Effector memory CD4-positive, alpha-beta T cell (primary cell): ENCODE measurements at regions not wholly inside any gene's neighbourhood (a gene's known extent, or its start where the extent isn't known, plus 50 kb on each side); places are given as distances from the start of the nearest gene placed in this dataset.

Source experiments
- DNase-seq, 3 donors: peaks; one replicate each; pipeline ENCODE4 v3.0.0-alpha.2; 2020
- H3K27ac ChIP-seq: 2 replicates; pipeline ENCODE4 v1.7.0; 2013; ENCODE audit warnings: mild to moderate bottlenecking, low read length, moderate library complexity; ENCODE audit not compliant: insufficient read depth, poor library complexity, severe bottlenecking
- H3K27me3 ChIP-seq: replicated peaks from 2 replicates; pipeline ENCODE4 v1.7.0; 2013; ENCODE audit warnings: mild to moderate bottlenecking, low read length; ENCODE audit not compliant: insufficient read depth, control insufficient read depth, poor library complexity, severe bottlenecking
- H3K36me3 ChIP-seq: 2 replicates; pipeline ENCODE4 v1.7.0; 2013; ENCODE audit warnings: mild to moderate bottlenecking, low read length, moderate library complexity; ENCODE audit not compliant: control insufficient read depth, insufficient read depth
- H3K4me1 ChIP-seq: 2 replicates; pipeline ENCODE4 v1.7.0; 2013; ENCODE audit warnings: low read length, mild to moderate bottlenecking; ENCODE audit not compliant: control insufficient read depth, insufficient read depth, poor library complexity, severe bottlenecking
- H3K4me3 ChIP-seq: 2 replicates; pipeline ENCODE4 v1.7.0; 2013; ENCODE audit warnings: low read length, low read depth, mild to moderate bottlenecking; ENCODE audit not compliant: insufficient read depth, poor library complexity, severe bottlenecking
- H3K9me3 ChIP-seq: 2 replicates; pipeline ENCODE4 v1.7.0; 2013; ENCODE audit warnings: mild to moderate bottlenecking, low read length, moderate library complexity; ENCODE audit not compliant: control insufficient read depth

- Histone ChIP-seq H3K27ac (no peak overlapping the region), H3K9me3 (no peaks in the 10 kb centered on the region), H3K27me3 (no peaks in the 10 kb centered on the region), H3K4me3 (no peak overlapping the region), H3K4me1 (no peaks in the 10 kb centered on the region), H3K36me3 (no peaks in the 10 kb centered on the region)
- DNase-seq: no peak
These were observed 111.7 kb upstream of the MSX2 start for GRCh38 chr5:174612686-174613085.

GRCh38 chr5:174614500-174615135 lies 109.8 kb upstream of the MSX2 start:
- Histone ChIP-seq H3K36me3 (no peaks in the 10 kb centered on the region), H3K27me3 (no peaks in the 10 kb centered on the region), H3K27ac (no peak overlapping the region), H3K4me3 (no peak overlapping the region), H3K4me1 (no peaks in the 10 kb centered on the region), H3K9me3 (no peaks in the 10 kb centered on the region)
- DNase-seq: no peak

DNA sequence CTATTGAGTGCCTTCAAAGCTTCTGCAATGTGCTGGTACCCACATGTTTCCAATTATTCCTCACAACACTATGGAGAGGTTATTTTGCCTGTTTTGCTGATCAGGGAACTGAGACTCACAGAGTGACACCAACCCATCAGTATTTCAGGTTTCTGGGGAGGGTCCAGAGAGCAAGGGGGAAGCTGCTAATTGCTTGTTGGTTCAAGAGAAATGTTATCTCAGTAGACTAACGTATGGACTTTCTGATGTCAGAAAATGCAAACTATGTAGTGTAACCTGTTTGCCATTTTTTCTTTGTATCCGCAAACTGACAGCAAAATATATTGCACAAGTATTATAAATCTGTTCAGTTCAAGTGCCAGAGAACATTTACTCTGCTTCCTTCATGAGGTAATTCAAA lies 108.3 kb upstream of the MSX2 start:
- Histone ChIP-seq H3K27me3 (no peaks in the 10 kb centered on the region), H3K4me3 (no peak overlapping the region), H3K4me1 (no peaks in the 10 kb centered on the region), H3K27ac (no peak overlapping the region), H3K36me3 (no peaks in the 10 kb centered on the region), H3K9me3 (no peaks in the 10 kb centered on the region)
- no peak for DNase-seq

GRCh38 chr5:174617285-174617684 lies 107.1 kb upstream of the MSX2 start:
- Histone ChIP-seq H3K9me3 (no peaks in the 10 kb centered on the region), H3K4me1 (no peaks in the 10 kb centered on the region), H3K36me3 (no peaks in the 10 kb centered on the region), H3K4me3 (no peak overlapping the region), H3K27ac (no peak overlapping the region), H3K27me3 (no peaks in the 10 kb centered on the region)
- no peak for DNase-seq

DNA sequence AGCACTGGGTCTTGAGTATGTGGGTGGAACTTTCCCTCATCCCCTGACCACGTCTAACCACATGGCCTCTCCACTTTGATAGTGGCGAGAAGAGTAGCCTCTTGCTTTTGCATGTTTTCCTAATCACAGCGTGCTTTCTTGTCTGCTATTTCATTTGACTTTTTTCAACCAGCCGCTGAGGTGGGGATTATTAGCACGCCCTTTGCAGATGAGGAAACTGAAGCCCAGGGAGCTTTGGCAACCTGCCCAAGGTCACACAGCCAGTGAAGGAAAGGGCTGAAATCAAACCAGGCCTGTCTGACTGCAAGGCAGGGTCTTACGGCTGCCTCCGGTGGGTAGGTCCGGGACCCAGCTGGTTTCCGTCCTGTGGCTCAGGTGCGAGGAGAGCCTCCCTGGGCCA lies 106.5 kb upstream of the MSX2 start:
- no peaks in the 10 kb centered on the region for H3K36me3 ChIP-seq
- H3K9me3 ChIP-seq: no peaks in the 10 kb centered on the region
- H3K4me1 ChIP-seq: no peaks in the 10 kb centered on the region
- no peaks in the 10 kb centered on the region for H3K27me3 ChIP-seq
- no peak overlapping the region for H3K4me3 ChIP-seq
- no peak overlapping the region for H3K27ac ChIP-seq
- DNase-seq: no peak

DNA sequence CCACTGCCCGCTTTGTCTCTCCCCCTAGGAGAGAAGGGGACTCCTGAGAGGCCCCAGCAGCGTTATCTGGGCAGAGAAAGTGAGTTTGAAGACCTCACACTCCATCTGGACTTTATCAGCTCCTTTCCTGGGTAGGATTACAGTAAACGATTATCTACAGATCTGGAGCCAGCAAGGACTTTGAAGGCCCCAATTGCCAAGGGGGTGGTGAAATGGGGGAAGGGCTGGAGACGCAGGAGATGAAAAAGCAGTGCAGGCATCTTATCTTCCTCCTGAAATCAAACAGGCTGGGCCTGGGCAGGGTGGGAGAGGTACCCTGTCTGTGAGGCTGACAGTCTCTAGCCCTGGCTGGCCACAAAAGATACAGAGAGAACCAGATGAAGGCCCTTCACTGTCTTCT lies 105.8 kb upstream of the MSX2 start:
- Histone ChIP-seq H3K4me1 (no peaks in the 10 kb centered on the region), H3K9me3 (no peaks in the 10 kb centered on the region)

GRCh38 chr5:174622067-174622466 lies 102.3 kb upstream of the MSX2 start:
- Histone ChIP-seq H3K36me3 (no peaks in the 10 kb centered on the region), H3K27ac (no peak overlapping the region), H3K4me3 (no peak overlapping the region), H3K4me1 (no peaks in the 10 kb centered on the region), H3K27me3 (no peaks in the 10 kb centered on the region), H3K9me3 (no peaks in the 10 kb centered on the region)
- no peak for DNase-seq

More for the DNA sequence above, 105.8 kb upstream of the MSX2 start:
- Histone ChIP-seq H3K4me3 (no peak overlapping the region), H3K27ac (no peak overlapping the region), H3K27me3 (no peaks in the 10 kb centered on the region), H3K36me3 (no peaks in the 10 kb centered on the region)
- no peak for DNase-seq

DNA sequence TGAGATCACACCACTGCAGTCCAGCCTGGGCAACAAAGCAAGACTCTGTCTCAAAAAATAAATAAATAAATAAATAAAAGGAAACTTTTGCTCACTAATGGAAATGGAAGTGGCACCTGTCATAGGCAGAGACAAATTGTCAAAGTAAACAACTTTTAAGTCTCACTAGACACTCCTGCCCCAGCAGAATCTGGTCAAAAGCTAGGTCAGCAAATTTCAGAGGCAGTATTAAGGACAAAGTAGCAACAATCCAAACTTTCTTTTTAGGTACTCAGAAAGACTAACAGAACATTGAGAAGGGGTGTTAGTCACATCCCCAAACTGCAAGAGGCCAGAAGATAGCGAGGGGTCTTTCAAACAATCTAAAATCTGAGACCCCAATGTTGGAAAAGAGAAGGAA lies 101.4 kb upstream of the MSX2 start:
- Histone ChIP-seq H3K4me1 (no peaks in the 10 kb centered on the region), H3K9me3 (no peaks in the 10 kb centered on the region), H3K4me3 (no peak overlapping the region), H3K27ac (no peak overlapping the region), H3K36me3 (no peaks in the 10 kb centered on the region), H3K27me3 (no peaks in the 10 kb centered on the region)
- no peak for DNase-seq

DNA sequence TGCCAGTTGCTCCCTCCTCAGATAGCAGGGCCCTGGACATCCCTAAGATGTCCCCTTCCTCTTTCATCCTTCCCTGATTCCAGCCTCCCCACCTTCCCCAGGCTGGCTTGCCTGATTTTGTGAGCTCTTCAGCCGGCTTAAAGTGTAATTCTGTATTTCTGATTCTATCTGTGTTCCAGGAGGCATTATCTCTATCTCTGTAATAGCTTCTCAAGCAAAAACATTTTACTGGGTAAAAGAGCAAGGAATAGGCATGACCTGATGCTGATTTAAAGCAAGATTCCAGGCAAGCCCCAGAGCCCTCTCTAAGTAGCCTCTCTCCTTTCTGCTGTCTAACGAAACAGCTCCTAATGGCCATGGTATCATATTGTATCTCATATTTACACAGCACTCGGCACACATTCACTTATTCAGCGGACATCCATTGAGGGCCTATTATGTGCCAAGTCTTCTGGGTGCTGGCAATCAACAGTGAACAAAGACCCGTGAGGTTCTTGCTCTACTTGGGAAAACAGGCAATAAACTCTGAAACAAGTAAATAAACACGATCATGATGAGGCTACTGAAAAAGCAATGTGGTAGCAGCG lies 100.9 kb upstream of the MSX2 start:
- no peak overlapping the region for H3K4me3 ChIP-seq
- no peaks in the 10 kb centered on the region for H3K4me1 ChIP-seq
- no peak overlapping the region for H3K27ac ChIP-seq
- H3K36me3 ChIP-seq: no peaks in the 10 kb centered on the region
- H3K27me3 ChIP-seq: no peaks in the 10 kb centered on the region
- no peaks in the 10 kb centered on the region for H3K9me3 ChIP-seq
- no peak for DNase-seq

DNA sequence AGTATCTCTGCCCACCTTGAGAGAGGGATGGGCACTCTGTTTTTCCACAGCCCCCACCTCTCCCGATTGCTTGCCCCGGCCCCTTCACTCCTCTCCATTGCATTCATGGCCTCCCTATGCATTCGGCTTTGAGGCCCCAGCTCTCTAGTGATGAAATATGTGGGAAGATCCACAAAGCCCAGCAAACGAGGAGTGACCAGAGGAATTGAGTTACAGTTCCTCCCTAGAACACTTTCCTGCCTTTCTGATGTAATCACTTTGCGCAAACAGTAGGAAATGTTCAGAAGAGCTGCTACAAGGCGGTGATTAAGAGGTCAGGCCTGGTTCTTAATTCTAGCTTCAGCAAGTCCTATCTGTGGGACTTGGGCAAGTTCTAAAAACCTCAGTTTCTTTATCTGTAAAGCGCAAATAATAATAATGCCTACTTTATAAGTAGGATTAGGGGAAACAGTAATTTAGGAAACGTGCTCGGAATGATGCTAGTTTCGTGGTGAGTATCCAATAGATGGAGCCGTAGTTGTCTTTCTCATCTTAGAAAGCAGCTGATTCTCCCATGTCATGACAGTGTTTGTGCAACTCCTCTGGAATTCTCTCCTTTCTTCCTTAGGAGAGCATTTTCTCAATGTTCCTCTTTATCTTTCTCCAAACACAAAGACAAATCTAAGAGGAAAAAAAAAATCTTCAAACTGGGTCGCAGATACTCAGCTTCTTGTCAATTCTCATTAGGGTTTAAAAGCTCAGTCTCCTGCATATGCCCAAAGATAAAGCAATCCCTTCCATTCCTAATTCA lies 99.5 kb upstream of the MSX2 start:
- DNase-seq: no peak
- H3K9me3 ChIP-seq: no peaks in the 10 kb centered on the region

More for the DNA sequence above, 99.5 kb upstream of the MSX2 start:
- no peak overlapping the region for H3K4me3 ChIP-seq
- no peaks in the 10 kb centered on the region for H3K27me3 ChIP-seq
- H3K27ac ChIP-seq: no peak overlapping the region
- H3K36me3 ChIP-seq: no peaks in the 10 kb centered on the region
- no peaks in the 10 kb centered on the region for H3K4me1 ChIP-seq
